A549 (cell line): ENCODE measurements at regions not wholly inside any gene's neighbourhood (a gene's known extent, or its start where the extent isn't known, plus 50 kb on each side); places are given as distances from the start of the nearest gene placed in this dataset.

ENCODE experiments used
- CEBPB ChIP-seq, 2 experiments: fragments of >200 bp in 1 of 2; sonication (Bioruptor Twin) in 1 of 2; formaldehyde crosslinking in 1 of 2; IDR thresholded peaks; 2 replicates each; pipeline ENCODE4 v1.6.1; 2012 to 2016
- CTCF ChIP-seq: fragments of >200 bp; sonication (Bioruptor Twin); formaldehyde crosslinking; IDR thresholded peaks from 3 replicates; pipeline ENCODE4 v1.5.1; 2016
- HOXA7 ChIP-seq: fragments of 250-450 bp; sonication (Bioruptor Pico); IDR thresholded peaks from 2 replicates; pipeline ENCODE4 v1.5.0; 2020; ENCODE audit warnings: mild to moderate bottlenecking, moderate library complexity
- KDM1A ChIP-seq: fragments of 200-600 bp; sonication (generic); IDR thresholded peaks from 2 replicates; pipeline ENCODE4 v1.6.1; 2016; ENCODE audit warnings: low read depth, mild to moderate bottlenecking
- KDM5A ChIP-seq: fragments of 200-600 bp; sonication (generic); IDR thresholded peaks from 2 replicates; pipeline ENCODE4 v1.6.1; 2016; ENCODE audit warnings: antibody characterized with exemption, mild to moderate bottlenecking
- MAX ChIP-seq: IDR thresholded peaks from 2 replicates; pipeline ENCODE4 v1.6.1; 2012
- RAD21 ChIP-seq, 2 experiments: fragments of >200 bp in 1 of 2; sonication (Bioruptor Twin) in 1 of 2; formaldehyde crosslinking in 1 of 2; IDR thresholded peaks in 1 of 2; conservative IDR thresholded peaks in 1 of 2; 2 replicates in 1 of 2; 3 replicates in 1 of 2; pipeline ENCODE4 v1.6.1; 2012 to 2018; ENCODE audit warnings: inconsistent platforms in 1 of 2
- RFX5 ChIP-seq: fragments of 450-650 bp; IDR thresholded peaks from 2 replicates; pipeline ENCODE4 v1.7.1; 2014; ENCODE audit warnings: antibody characterized with exemption, mild to moderate bottlenecking, moderate library complexity
- SMC3 ChIP-seq: fragments of >200 bp; sonication (Bioruptor Twin); formaldehyde crosslinking; IDR thresholded peaks from 3 replicates; pipeline ENCODE4 v1.6.1; 2018; ENCODE audit warnings: inconsistent platforms

- TF ChIP-seq CTCF (no peak), RFX5 (no peak), HOXA7 (CRISPR knock-in tag) (no peak), CEBPB (IDR thresholded peaks at IDR 0.05) (no peak), MAX (no peak), SMC3 (no peak), KDM5A (no peak), RAD21 (conservative IDR thresholded peaks at IDR 0.05 in 1 of 2, IDR thresholded peaks at IDR 0.05 in 1 of 2) (no peak), KDM1A (no peak)
Measured at GRCh38 chr10:129168660-129169059, 298.4 kb upstream of the MGMT start.
